GM13977 (cell line): ENCODE measurements at regions not wholly inside any gene's neighbourhood (a gene's known extent, or its start where the extent isn't known, plus 50 kb on each side); places are given as distances from the start of the nearest gene placed in this dataset.

Source experiments
- DNase-seq: peaks from one replicate; pipeline ENCODE4 v3.0.0; 2012; ENCODE audit warnings: low spot score
- in situ Hi-C: fragments of 300-500 bp; cut with MboI; formaldehyde crosslinking; loops from one replicate; pipeline ENCODE4 v1.12.0; 2022; ENCODE audit warnings: low sequenced_read_pairs, low pct_unique_long_range_greater_than_20kb, mixed read lengths, inconsistent platforms; ENCODE audit not compliant: unreplicated experiment
- TF ChIP-seq, protein P1 (sequence below): IDR thresholded peaks from 2 replicates; pipeline ENCODE4 v1.5.1; 2012; ENCODE audit warnings: mild to moderate bottlenecking, control low read depth; ENCODE audit not compliant: insufficient read depth; ENCODE audit errors: extremely low read depth, missing control alignments

GRCh38 chr7:67447297-67447696 is 450.7 kb downstream of the TYW1 start:
- no peak for DNase-seq
- in situ Hi-C loops: no loop called here
- TF ChIP-seq, protein P1, sequence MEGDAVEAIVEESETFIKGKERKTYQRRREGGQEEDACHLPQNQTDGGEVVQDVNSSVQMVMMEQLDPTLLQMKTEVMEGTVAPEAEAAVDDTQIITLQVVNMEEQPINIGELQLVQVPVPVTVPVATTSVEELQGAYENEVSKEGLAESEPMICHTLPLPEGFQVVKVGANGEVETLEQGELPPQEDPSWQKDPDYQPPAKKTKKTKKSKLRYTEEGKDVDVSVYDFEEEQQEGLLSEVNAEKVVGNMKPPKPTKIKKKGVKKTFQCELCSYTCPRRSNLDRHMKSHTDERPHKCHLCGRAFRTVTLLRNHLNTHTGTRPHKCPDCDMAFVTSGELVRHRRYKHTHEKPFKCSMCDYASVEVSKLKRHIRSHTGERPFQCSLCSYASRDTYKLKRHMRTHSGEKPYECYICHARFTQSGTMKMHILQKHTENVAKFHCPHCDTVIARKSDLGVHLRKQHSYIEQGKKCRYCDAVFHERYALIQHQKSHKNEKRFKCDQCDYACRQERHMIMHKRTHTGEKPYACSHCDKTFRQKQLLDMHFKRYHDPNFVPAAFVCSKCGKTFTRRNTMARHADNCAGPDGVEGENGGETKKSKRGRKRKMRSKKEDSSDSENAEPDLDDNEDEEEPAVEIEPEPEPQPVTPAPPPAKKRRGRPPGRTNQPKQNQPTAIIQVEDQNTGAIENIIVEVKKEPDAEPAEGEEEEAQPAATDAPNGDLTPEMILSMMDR: no peak

GRCh38 chr7:67448271-67448670 is 451.6 kb downstream of the TYW1 start:
- DNase-seq: no peak
- TF ChIP-seq, protein P1: no peak
- in situ Hi-C loops: no loop called here

GRCh38 chr7:67450171-67450570 is 453.5 kb downstream of the TYW1 start:
- in situ Hi-C loops: no loop called here
- TF ChIP-seq, protein P1: no peak
- DNase-seq: no peak

DNA sequence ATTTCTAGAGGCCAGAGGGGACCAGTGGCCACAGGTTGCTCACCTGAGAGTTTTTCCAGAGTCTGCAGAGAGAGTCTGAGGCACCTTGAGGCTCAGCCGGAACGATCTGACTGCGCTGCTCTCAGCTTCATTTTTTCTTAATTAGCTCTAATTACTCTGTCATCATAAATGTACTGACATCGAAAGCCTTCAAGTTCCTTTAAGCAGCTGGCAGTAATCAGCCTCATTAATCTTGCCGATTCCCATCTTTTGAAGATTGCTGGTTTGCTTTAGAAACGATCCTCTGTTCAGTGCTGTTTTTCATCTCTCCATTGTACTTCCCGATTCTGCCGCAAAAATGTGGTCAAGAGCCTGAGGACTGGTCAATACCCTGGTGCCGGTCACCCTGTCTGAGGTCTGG is 454.7 kb downstream of the TYW1 start:
- no peak for DNase-seq
- in situ Hi-C loops: no loop called here

DNA sequence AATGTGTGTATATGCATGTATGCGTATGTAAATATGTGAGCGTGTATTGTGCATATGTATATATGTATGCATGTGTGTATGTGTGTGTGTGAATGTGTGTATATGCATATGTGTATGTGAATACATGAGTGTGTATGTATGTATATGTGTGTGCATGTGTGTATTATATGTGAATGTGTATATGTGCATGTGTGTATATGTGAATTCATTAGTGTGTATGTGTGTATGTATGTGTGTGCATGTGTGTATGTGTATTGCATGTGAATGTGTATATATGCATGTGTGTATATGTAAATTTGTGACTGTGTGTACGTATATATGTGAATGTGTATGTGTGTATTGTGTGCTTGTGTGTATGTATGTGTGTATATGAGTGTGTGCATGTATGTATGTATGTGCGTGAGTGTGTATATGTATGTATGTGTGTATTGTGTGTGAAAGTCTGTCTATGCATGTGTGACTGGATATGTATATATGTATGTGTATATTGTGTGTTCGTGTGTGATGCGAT is 455.9 kb downstream of the TYW1 start:
- TF ChIP-seq, protein P1: no peak
- in situ Hi-C loops: no loop called here
- no peak for DNase-seq

More for the DNA sequence above, 454.7 kb downstream of the TYW1 start:
- TF ChIP-seq, protein P1: no peak

GRCh38 chr7:67453580-67454380 is 457.1 kb downstream of the TYW1 start:
- no peak for DNase-seq
- TF ChIP-seq, protein P1: no peak
- in situ Hi-C loops: no loop called here

DNA sequence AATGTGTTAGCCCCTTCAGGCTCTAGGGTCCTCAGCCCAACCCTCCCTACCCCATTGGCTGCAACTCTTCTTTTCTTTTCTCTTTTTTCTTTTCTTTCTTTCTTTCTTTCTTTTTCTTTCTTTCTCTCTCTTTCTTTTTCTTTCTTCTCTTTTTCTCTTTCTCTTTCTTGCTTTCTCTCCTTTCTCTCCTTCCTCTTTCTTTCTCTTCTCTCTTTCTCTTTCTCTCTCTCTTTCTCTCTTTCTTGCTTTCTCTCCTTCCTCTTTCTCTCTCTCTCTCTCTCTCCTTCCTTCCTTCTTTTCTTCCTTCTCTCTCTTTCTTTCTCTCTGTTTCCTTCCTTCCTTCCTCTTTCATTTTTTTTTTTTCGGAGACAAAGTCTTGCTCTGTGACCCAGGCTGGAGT is 458.9 kb downstream of the TYW1 start:
- no peak for DNase-seq
- in situ Hi-C loops: no loop called here
- TF ChIP-seq, protein P1: no peak
